ENCODE measurements at regions not wholly inside any gene's neighbourhood (a gene's known extent, or its start where the extent isn't known, plus 50 kb on each side); places are given as distances from the start of the nearest gene placed in this dataset.

- H4K20me1 ChIP-seq (ENCODE audit: control insufficient read depth, insufficient read depth, insufficient read length), result no peaks in the 10 kb centered on the region
- H3K9me3 ChIP-seq (ENCODE audit: control insufficient read depth, low read depth, low read length), result no peaks in the 10 kb centered on the region
- H2AK5ac ChIP-seq (ENCODE audit: insufficient read length, low read length), result no peak overlapping the region
- no peaks in the 10 kb centered on the region for H3K79me1 ChIP-seq (ENCODE audit: insufficient read depth, low read depth, low read length, poor library complexity, severe bottlenecking)
- no peak overlapping the region for H2BK12ac ChIP-seq (ENCODE audit: insufficient read length, low read depth, low read length)
- no peak overlapping the region for H3K9ac ChIP-seq (ENCODE audit: extremely low read depth, insufficient read length, low read length)
- H3K4me1 Mint-ChIP-seq, result peaks cover 37 to 50% of the 10 kb centered on the region in 2 experiments
- H2BK5ac ChIP-seq (ENCODE audit: insufficient read length, low read length), result no peak overlapping the region
- no peak overlapping the region for H3K4ac ChIP-seq (ENCODE audit: low read depth, low read length)
- H3T11ph ChIP-seq (ENCODE audit: low read length), result no peak overlapping the region
- no peak overlapping the region for H3K23ac ChIP-seq (ENCODE audit: insufficient read length, low read depth, low read length)
- no peak overlapping the region for H2AFZ ChIP-seq (ENCODE audit: low read length)
- H3K27me3 Mint-ChIP-seq (ENCODE audit: low read depth), result peaks cover 3% of the 10 kb centered on the region
- H4K8ac ChIP-seq (replicated peaks; ENCODE audit: insufficient read length, low read depth, low read length), result no peak overlapping the region
- no peak overlapping the region for H3K18ac ChIP-seq (ENCODE audit: insufficient read length, low read depth, low read length)
- no peaks in the 10 kb centered on the region for H3K23me2 ChIP-seq (ENCODE audit: insufficient read length, low read depth, low read length, poor library complexity, severe bottlenecking)
- H4K91ac ChIP-seq (ENCODE audit: insufficient read length, low read depth, low read length), result no peak overlapping the region
- H3K79me2 ChIP-seq (ENCODE audit: insufficient read depth, low read length), result no peaks in the 10 kb centered on the region
- no peak overlapping the region for H2BK15ac ChIP-seq (ENCODE audit: low read depth, low read length)
- no peak overlapping the region for H3K4me2 ChIP-seq (ENCODE audit: insufficient read depth, insufficient read length, low read length)
- WGBS (ENCODE audit: extremely low coverage, insufficient read length, low lambda C conversion rate), result no CpG with 5 or more reads among the region's 3 CpGs
- H3K14ac ChIP-seq (ENCODE audit: insufficient read depth, low read length), result no peak overlapping the region
- H3K56ac ChIP-seq (ENCODE audit: insufficient read length, low read depth, low read length), result no peak overlapping the region
- no peak overlapping the region for H3K27ac Mint-ChIP-seq
- no peak for TF ChIP-seq CTCF (conservative IDR thresholded peaks at IDR 0.05)
- H3K9me3 Mint-ChIP-seq, result no peaks in the 10 kb centered on the region; a peak in 1 of 5 replicates
- no peak overlapping the region for H2BK20ac ChIP-seq (ENCODE audit: low read depth, low read length, poor library complexity, severe bottlenecking)
- no peak for DNase-seq
- H3K27me3 ChIP-seq (ENCODE audit: insufficient read depth, low read length), result no peaks in the 10 kb centered on the region
- no peak overlapping the region for H3K4me3 Mint-ChIP-seq
- no peaks in the 10 kb centered on the region for H3K36me3 Mint-ChIP-seq (ENCODE audit: insufficient read depth in 1 of 3, low read depth in 3 of 3)
- no peak overlapping the region for H3K27ac ChIP-seq (ENCODE audit: insufficient read length, low read depth, low read length)
- H4K5ac ChIP-seq (ENCODE audit: insufficient read length, low read depth, low read length), result no peak overlapping the region
- no peak overlapping the region for H2BK120ac ChIP-seq (ENCODE audit: low read depth, low read length, poor library complexity, severe bottlenecking)
- no peaks in the 10 kb centered on the region; the same call in 1 of the 2 replicates for H3K4me1 ChIP-seq (ENCODE audit: insufficient read depth, low read length)
Observed at GRCh38 chr15:77553257-77553656, 79.5 kb downstream of the LINGO1 start.

All from H9 (cell line).